Fibroblast of peridontal ligament (primary cell): ENCODE measurements at regions not wholly inside any gene's neighbourhood (a gene's known extent, or its start where the extent isn't known, plus 50 kb on each side); places are given as distances from the start of the nearest gene placed in this dataset.
A peak's percentile ranks its signal among the peaks of the same experiment; 100 is the strongest.
"Not testable (repeated sequence)": the region's sequence is repeated elsewhere in the genome, so short reads cannot be mapped to it uniquely, and the experiment has no call there.

ENCODE experiments used
- DNase-seq: peaks from one replicate; pipeline ENCODE4 v3.0.0-alpha.2; 2010; ENCODE audit errors: extremely low read depth

DNA sequence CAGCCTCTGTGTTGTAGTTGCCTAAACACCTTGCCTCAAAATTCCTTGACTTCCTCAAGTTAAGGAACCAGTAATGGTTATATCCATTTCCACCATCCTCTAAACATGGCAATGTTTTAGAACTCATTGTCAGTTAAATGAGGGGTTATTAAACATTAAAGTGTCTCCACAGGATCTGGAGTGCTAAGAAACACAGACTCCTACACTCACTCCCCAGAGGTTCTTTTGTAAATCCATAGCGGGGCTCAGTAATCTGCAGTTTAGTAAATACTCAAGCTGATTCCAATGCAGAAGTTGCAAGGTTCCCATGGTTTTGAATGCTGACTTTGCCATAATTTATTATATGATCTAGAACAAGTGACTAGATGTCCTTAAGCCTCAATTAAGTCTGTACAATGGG lies 245.5 kb downstream of the GPAT3 start:
- no peak for DNase-seq

DNA sequence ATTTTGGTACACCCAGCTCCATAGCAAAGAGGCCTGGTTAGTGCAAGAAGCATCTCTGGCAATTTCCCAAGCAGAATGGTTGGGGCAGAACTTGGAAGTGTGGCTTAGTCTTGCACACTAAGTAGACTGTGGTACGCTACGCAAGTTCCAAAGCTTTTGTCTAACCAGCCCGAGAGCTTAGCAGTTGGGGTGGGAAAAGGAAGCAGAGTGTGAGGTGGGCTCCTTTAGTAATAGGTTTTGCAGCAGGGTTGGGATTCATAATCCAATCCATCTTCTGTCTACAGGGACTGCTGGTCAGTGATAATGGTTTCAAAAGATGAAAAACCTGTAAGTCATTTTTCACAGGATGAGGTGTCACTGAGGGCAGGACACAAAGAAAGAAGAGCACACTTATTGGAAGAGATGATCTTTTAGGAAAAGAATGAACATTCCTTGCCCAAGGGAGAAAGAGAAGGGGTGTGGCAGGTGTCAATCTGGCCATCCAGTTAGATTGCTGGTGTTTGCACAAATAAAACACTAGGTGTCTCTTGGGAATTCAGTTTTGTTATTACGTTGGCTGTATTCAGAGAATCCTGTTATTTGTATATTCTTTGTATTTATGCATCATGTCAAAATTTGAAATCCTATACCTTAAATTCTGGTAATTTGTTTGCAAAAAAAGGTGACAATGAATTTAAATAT lies 244.3 kb downstream of the GPAT3 start:
- no peak for DNase-seq

DNA sequence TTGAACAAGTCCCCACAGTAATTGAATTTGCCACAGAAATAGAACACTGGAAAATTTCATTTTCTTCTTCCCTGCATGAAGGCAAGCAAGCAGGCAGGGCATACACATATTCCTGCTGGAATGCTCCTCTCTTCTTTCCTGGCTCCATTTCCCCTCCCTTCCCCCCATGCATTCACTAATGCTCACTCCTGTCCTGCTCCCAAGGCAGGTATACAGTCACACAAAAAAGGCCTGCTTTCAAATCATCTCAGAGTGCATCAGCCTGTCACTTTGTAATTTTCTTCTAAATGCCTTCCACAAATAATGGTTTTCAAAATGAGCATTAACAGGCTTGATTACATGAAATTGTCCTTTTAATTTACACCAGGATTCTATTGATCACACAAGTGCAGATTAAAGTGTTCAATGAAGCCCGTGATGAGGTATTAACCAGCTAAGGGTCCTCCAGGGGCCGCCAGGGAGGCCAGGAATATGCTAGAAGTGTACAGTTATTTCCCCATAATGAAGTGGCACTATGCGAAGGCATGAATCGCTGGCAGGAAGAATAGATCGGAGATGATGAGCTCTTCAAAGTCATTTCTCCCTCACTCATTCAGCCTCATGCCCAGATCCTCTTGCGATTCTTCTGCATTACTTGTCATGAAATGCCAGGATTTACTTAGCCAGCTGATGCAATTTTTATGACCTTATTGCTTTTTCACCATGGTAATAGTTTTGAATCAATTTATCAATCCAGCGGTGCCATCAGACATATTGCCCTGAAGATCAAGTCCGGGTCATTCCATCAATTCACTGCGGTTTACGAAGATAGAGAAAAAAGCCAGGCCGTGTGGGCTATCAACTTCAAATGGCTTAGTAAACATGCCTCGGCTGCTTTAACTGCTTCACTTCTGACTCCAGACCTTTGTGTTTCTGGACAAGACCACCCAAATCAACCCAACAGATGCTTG lies 243.5 kb downstream of the GPAT3 start:
- DNase-seq, result no peak

DNA sequence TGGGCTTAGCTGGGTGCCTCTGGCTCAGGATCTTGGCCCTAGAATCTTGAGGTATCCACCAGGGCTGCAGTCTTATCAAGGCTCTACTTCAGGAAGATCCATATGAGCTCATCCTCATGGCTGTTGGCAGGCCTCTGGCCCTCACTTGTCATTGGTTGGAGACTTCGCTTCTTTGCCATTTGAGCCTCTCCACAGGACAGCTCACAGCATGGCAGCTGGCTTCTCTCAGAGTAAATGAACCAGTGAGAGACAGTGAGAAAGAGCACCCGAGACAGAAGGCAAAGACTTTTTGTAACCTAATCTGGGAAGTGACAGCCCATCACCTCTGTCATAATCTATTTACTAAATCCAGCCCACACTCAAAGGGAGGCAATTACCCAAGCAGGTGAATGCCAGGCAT lies 236.8 kb downstream of the GPAT3 start:
- no peak for DNase-seq

DNA sequence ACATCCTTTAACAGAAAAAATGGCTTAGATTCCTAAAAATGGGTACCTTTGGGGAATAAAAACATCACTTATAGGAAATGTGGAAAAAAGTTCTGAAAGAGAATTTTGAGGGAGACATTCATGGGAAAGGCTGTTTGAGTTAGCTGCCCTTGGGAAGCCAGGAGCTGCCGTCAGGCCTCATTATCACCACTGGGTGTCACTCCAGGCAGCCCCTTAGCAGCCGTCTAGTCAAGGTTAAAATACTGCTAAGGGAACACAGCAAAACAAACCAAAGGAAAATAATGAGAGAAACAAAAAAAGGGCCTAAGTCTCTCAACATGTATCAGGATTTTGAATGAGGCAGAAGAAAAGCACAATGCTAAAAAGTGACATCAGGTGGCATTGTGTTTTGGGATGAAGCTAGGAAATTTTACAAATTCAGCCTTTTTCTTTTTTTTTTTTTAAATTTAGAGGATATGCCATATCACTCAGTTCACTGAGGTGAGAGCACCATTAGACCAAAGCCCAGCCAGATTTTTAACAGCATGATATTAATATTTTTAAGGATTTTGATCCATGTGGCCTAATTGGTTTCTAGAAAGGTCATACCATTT lies 235.3 kb downstream of the GPAT3 start:
- peak; percentile 73 for DNase-seq

DNA sequence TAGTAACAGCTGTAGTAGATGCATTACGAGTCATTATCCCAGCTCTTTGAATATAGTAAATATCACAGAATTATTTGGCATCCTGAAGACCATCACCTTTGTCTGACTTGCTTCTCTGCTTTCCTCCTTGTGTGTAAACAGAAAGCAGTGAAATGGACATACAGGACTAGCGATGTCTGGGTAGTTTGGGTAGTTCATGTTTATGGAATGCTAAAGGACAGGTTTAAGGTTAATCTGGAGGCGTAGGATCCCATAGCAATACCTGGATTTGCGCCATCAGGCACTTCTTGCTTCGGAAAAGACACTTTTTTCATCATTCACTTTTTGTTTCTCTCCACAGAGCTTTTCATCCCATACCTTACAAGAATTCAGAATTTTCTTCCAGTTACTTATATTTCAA lies 232.2 kb downstream of the GPAT3 start:
- no peak for DNase-seq

DNA sequence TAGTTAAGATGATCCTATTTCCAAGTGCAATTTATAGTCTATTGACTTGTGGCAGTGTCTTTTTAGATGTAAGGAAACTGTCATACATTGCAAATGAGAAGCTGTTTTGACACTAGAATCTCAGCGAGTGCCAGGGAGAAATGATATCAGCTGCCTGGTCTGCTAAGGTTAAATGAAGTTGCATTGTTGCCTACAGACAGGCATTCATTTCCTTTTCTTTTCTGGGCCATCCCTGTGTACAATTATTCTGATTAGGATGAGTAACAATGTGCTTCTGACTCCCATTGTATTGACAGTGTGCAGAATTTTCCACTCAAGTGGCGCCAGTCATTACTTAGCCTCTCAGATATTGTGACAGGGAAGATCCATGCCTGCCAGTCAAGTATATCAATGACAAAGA lies 231.2 kb downstream of the GPAT3 start:
- no peak for DNase-seq

DNA sequence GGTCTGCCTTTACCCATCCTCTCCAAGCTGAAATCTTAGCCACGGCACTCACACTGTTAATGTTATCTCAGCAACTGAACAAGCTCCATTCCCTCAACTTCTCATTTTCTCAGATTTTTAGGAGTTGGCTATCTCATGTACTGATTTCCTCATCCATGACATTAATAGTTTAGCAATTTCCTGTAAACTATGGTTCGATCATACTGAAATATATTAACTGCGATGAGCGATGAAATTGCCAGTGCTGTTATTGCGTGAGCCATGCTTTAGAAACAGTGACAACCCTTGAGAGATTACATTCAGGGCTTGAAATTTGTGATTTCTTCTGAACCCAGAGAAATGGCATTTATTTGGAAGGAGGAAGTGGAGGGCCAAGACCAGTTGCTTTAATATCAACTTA lies 223.7 kb downstream of the GPAT3 start:
- no peak for DNase-seq

DNA sequence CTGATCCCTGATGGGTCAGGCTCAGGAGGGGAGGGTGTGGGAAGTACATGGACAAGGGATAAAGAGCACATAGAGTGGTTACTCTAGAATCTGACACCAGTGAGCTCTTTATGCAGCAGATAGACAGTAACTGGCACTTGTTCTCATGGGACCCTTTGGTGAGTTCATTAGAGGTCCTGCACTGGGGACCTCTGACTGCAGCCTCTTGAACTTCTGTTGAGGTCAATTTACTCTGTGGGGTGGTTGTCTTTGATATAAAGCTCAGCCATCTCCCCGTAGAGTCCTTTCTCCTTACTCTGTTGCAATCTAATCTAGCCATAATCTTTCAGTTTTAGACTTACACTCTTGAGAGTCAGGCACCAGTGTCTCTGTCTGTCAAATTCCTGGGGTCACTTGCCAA lies 222.4 kb downstream of the GPAT3 start:
- no peak for DNase-seq

DNA sequence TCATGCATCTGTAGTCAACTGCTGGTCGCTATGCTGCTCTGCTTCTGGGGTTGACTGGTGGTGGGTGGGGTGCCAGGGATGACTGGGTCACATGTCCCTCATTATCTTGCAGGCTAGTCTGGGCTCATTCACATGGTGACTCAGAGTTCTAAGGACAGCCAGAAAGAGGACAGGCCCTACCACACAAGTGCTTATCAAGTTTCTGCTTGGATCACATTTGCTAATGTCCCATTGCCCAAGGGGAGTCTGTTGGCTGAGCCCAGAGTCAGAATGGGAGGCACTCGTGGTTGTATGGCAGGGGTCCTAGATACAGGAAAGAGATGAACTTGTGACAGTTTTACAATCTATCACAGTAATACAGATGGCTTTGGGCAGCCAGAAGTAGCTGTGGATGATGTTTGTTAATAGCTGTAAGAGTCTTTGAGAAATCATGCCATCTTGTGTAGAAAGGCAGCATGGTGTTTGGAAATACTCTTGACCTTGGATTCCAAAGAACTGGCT lies 221.3 kb downstream of the GPAT3 start:
- peak; percentile 2 for DNase-seq

DNA sequence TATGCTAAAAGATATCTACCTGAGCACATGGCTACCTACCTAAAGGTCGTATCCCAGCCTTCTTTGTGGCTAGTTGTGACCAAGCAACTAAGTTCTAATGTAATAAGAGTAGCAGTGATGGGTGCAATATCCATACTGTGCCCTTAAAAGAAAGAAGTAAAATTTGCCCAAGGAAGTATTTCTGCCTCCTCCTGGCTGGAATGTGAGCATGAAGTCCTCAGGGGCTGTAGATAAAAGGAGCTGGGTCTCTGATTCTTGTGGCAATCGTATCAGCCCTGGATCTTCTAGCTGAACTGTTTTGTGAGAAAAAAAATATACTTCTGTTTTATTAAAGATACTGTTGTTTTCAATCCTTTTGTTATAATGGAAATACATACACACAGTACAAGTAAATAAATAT lies 217.4 kb downstream of the GPAT3 start:
- DNase-seq, result no peak

DNA sequence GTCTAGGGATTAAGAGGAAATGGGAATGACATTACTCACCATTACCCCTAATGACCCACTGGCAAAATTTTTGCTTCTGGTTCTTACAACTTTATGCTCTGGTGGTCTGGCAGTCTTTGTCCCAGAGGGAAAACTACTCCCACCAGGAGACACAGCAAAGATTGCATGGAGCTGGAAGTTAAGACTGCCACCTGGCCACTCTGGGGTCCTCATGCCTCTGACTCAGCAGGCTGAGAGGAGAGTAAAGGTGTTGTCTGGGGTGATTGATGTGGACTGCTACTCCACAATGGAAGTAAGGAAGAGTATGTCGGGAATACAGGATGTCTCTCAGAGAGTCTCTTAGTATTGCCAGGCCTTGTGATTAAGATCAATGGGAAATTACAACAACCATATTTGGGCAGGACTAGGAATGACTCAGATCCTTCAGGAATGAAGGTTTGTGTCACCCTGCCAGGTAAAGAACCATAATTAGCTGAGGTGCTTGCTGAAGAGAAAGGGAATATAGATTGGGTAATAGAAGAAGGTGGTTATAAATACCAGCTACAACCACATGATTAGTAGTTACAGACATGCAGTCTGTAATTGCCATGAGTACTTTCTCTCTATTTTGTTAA lies 215.5 kb downstream of the GPAT3 start:
- DNase-seq, result no peak

DNA sequence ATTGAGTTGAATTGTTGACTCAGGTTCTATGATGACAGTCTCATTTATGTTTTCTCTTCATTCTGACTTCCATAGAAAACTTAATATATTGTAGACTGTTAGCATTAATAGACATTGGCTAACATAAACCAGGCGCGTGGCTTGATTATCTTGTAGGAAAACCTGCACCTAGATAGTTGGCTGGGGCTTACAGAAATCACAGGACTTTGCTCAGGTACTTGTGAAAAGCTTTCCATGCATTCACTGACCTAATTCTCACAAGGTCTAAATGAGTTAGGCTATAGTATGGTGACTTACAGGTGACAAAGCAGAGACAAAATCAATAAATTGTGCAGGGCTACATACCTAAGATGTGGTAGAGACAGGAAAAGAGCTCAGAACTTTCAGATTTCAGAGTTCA lies 212.8 kb downstream of the GPAT3 start:
- no peak for DNase-seq

DNA sequence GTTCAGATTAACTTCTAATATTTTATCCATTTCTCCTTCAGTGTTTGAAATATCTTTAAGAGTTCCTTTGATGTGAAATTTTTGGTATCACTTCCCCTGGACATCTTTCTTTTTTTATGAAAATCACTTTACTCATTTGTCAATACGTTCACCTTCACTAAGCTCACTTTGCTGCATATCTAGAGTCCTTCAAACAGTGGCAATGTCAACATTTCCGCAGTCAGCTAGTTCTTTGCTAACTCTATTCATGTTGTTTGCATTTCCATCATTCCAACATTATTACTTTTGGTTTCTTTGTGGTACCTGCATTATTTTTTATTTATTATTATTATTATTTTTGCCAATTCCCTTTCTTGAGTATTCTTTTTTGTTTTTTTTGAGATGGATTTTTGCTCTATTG lies 203.0 kb downstream of the GPAT3 start:
- no peak for DNase-seq

DNA sequence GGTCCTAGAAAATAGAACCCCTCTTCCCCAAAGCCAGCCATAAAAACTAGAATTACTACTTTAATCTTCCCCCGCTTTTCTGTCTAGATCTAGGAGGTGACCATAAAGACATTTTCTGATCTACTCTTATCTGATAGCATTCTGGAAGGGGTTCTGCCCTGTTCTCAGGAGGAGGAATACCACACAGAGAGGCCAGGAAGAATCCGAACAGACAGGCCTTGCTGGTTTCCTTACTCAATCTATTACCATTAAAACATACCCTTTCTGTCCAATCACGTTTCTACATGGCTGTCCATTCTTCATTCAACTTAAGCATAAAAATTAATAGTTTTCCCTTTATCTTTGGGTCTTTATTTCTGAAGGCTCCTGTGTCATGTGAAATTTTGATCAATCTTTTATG lies 198.7 kb downstream of the GPAT3 start:
- no peak for DNase-seq

DNA sequence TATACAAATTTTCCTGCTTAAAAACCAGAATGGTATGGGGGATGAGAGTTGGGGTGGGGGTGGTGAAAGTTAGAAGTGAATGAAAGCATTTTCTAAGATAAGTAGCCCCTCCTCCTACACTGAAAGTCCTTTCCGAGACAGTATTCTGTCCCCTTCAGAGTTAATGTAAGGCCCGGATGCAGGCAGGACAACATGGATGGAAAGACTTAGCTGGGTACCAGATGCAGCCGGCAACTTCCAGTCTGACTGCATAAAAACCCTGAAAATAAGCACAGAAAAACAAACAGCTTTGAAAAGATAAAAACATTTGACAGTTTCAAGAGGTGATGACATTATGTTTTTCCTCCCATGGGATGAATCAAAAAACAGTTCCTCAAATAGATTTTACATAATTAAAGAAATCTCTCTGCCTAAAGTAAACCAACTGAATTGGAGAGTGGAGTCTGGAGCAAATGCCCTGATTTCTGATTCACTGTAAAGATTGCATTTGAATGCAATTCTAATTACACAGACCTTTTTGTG lies 196.3 kb downstream of the GPAT3 start:
- peak; percentile 0 for DNase-seq

DNA sequence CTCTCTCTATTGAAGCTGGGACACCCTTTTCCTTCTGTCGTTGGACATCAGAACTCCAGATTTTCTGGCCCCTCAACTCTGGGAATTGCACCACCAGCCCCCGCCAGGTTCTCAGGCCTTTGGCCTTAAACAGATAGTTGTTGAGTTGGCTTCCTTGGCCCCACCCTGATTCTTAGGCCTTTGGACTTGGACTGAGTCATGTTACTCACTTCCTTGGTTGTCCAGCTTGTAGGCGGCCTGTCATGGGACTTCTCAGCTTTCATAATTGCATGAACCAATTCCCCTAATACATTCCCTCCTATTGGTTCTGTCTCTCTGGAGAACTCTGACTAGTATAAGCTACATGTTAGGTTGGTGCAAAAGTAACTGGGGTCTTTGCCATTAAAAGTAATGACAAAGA lies 195.7 kb downstream of the GPAT3 start:
- DNase-seq, result peak; percentile 1

DNA sequence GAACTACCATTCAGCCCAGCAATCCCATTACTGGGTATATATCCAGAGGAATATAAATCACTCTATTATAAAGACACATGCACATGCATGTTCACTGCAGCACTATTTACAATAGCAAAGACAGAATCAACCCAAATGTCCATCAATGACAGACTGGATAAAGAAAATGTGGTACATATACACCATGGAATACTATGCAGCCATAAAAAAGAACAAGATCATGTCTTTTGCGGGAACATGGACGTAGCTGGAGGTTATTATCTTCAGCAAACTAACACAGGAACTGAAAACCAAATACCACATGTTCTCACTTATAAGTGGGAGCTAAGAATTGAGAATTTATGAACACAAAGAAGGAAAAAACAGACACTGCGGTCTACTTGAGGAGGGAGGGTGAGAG lies 195.1 kb downstream of the GPAT3 start:
- DNase-seq, result not testable (repeated sequence)

DNA sequence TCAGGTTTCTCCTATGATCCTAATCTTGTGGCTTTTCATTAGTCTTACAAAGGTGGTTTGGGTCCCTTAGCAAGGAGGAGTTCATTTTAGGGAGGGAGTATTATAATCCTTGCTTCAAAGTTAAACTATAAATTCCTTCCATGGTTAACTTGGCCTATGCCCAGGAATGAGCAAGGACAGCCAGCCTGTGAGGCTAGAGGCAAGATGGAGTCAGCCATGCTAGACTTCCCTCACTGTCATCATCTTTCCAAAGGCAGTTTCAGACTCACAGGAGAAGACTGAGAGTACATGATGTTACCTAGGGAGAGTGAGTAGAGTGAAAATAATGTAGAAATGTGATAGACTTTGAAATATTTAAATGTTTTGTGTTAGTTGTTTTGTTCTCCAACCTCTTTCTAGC lies 192.3 kb downstream of the GPAT3 start:
- no peak for DNase-seq

DNA sequence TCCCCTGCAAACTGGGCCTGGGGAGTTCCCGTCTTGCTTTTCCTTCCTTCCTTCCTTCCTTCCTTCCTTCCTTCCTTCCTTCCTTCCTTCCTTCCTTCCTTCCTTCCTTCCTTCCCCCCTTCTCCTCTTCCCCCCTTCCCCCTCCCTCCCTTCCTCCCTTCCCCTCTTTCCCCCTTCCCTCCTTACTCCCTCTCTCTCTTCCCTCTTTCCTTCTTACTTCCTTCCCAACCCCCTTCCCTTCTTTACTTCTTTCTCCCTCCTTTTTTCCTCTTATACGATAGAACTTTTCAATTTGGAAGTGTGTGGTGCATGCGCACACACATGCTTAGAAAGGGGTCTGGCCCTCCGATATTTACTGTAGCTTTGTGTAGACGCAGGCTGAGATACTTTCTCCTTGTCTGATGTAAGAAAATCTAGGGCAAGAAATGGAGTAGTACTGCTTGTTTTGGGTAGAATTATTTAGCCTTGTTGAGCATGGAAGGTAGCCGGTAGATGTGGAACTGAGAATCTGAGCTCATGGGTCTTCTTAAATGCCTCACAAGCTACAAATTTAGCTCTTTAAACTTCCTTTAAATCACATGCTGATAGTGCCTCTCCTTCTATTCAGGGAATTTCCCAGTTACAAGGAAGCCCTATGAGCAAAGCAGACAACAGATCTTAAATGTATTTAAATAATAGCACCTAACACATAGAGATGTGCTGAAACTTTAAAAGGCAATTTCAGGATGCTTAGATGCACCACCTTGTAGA lies 189.6 kb downstream of the GPAT3 start:
- no peak for DNase-seq
